ENCODE measurements at regions not wholly inside any gene's neighbourhood (a gene's known extent, or its start where the extent isn't known, plus 50 kb on each side); places are given as distances from the start of the nearest gene placed in this dataset.
"Not testable (repeated sequence)": the region's sequence is repeated elsewhere in the genome, so short reads cannot be mapped to it uniquely, and the experiment has no call there.

- not testable (repeated sequence) for H3K9me3 Mint-ChIP-seq, H3K27ac Mint-ChIP-seq
These were observed 50.3 kb upstream of the UGT2B15 start for GRCh38 chr4:68720723-68721122.

GRCh38 chr4:68724426-68724825 is 54.0 kb upstream of the UGT2B15 start:
- Mint-ChIP-seq H3K27me3 (no peaks in the 10 kb centered on the region), H3K27ac (no peak overlapping the region), H3K9me3 (peaks cover 0 to 9% (median 6%) of the 10 kb centered on the region in 3 donors), H3K4me3 (no peak overlapping the region), H3K4me1 (peaks cover 0 to 1% (median 0%) of the 10 kb centered on the region in 3 donors), H3K36me3 (no peaks in the 10 kb centered on the region)

More at GRCh38 chr4:68720723-68721122, 50.3 kb upstream of the UGT2B15 start:
- H3K27me3 Mint-ChIP-seq, H3K4me1 Mint-ChIP-seq, H3K4me3 Mint-ChIP-seq, H3K36me3 Mint-ChIP-seq: not testable (repeated sequence)

- H3K9me3 Mint-ChIP-seq: peaks cover 0 to 9% (median 6%) of the 10 kb centered on the region in 3 donors
- H3K27me3 Mint-ChIP-seq: no peaks in the 10 kb centered on the region
- no peaks in the 10 kb centered on the region for H3K36me3 Mint-ChIP-seq
- H3K27ac Mint-ChIP-seq: no peak overlapping the region
- H3K4me3 Mint-ChIP-seq: no peak overlapping the region
- peaks cover 0 to 1% (median 0%) of the 10 kb centered on the region in 3 donors for H3K4me1 Mint-ChIP-seq
These were observed 54.5 kb upstream of the UGT2B15 start for GRCh38 chr4:68724922-68725321.

GRCh38 chr4:68732653-68733466 is 62.4 kb upstream of the UGT2B15 start:
- Mint-ChIP-seq H3K27me3 (peaks cover 2% of the 10 kb centered on the region), H3K9me3 (peaks cover 0 to 4% (median 0%) of the 10 kb centered on the region in 3 donors), H3K27ac (no peak overlapping the region), H3K4me3 (peak overlapping the region in 1 of 4 donors; percentile 39), H3K4me1 (peaks cover 0 to 6% (median 3%) of the 10 kb centered on the region in 3 donors), H3K36me3 (no peaks in the 10 kb centered on the region)

- H3K36me3 Mint-ChIP-seq: no peaks in the 10 kb centered on the region
- peaks cover 0 to 4% (median 0%) of the 10 kb centered on the region in 3 donors for H3K9me3 Mint-ChIP-seq
- H3K4me3 Mint-ChIP-seq: no peak overlapping the region
- no peak overlapping the region for H3K27ac Mint-ChIP-seq
- H3K27me3 Mint-ChIP-seq: peaks cover 2% of the 10 kb centered on the region
- peaks cover 0 to 6% (median 3%) of the 10 kb centered on the region in 3 donors for H3K4me1 Mint-ChIP-seq
These were observed 63.6 kb upstream of the UGT2B15 start for GRCh38 chr4:68734095-68734494.

GRCh38 chr4:68735106-68735505 is 64.7 kb upstream of the UGT2B15 start:
- Mint-ChIP-seq H3K4me3 (no peak overlapping the region), H3K4me1 (peaks cover 0 to 6% (median 3%) of the 10 kb centered on the region in 3 donors), H3K27me3 (peaks cover 2% of the 10 kb centered on the region), H3K36me3 (no peaks in the 10 kb centered on the region), H3K9me3 (peaks cover 0 to 4% (median 0%) of the 10 kb centered on the region in 3 donors), H3K27ac (peak overlapping the region in 1 of 3 donors; percentile 17)

GRCh38 chr4:68736813-68737212 is 66.4 kb upstream of the UGT2B15 start:
- Mint-ChIP-seq H3K9me3 (peaks cover 0 to 1% (median 0%) of the 10 kb centered on the region in 3 donors), H3K4me1 (peaks cover 0 to 6% (median 3%) of the 10 kb centered on the region in 3 donors), H3K27ac (no peak overlapping the region), H3K27me3 (no peaks in the 10 kb centered on the region), H3K36me3 (no peaks in the 10 kb centered on the region), H3K4me3 (no peak overlapping the region)

GRCh38 chr4:68738036-68738435 is 67.6 kb upstream of the UGT2B15 start:
- Mint-ChIP-seq H3K36me3 (no peaks in the 10 kb centered on the region), H3K4me1 (peaks cover 0 to 5% (median 3%) of the 10 kb centered on the region in 3 donors), H3K9me3 (peaks cover 0 to 6% (median 0%) of the 10 kb centered on the region in 3 donors), H3K27me3 (no peaks in the 10 kb centered on the region), H3K4me3 (no peak overlapping the region), H3K27ac (no peak overlapping the region)

GRCh38 chr4:68744368-68744767 is 71.4 kb upstream of the UGT2B10 start:
- no peaks in the 10 kb centered on the region for H3K36me3 Mint-ChIP-seq

GRCh38 chr4:68748181-68748991 is 67.4 kb upstream of the UGT2B10 start:
- H3K36me3 Mint-ChIP-seq: no peaks in the 10 kb centered on the region
- H3K9me3 Mint-ChIP-seq: peaks cover 0 to 3% (median 3%) of the 10 kb centered on the region in 3 donors
- no peaks in the 10 kb centered on the region for H3K4me1 Mint-ChIP-seq
- no peaks in the 10 kb centered on the region for H3K27me3 Mint-ChIP-seq
- H3K27ac Mint-ChIP-seq: no peak overlapping the region
- H3K4me3 Mint-ChIP-seq: no peak overlapping the region

More at GRCh38 chr4:68744368-68744767, 71.4 kb upstream of the UGT2B10 start:
- peaks cover 0 to 6% (median 3%) of the 10 kb centered on the region in 3 donors for H3K9me3 Mint-ChIP-seq
- H3K4me3 Mint-ChIP-seq: no peak overlapping the region
- H3K27me3 Mint-ChIP-seq: no peaks in the 10 kb centered on the region
- H3K4me1 Mint-ChIP-seq: no peaks in the 10 kb centered on the region
- H3K27ac Mint-ChIP-seq: no peak overlapping the region

- Mint-ChIP-seq H3K9me3 (peaks cover 0 to 5% (median 2%) of the 10 kb centered on the region in 3 donors), H3K27me3 (no peaks in the 10 kb centered on the region), H3K36me3 (no peaks in the 10 kb centered on the region), H3K27ac (no peak overlapping the region), H3K4me3 (no peak overlapping the region), H3K4me1 (no peaks in the 10 kb centered on the region)
These were observed 65.2 kb upstream of the UGT2B10 start for GRCh38 chr4:68750555-68750954.

- no peaks in the 10 kb centered on the region for H3K36me3 Mint-ChIP-seq
- no peaks in the 10 kb centered on the region for H3K4me1 Mint-ChIP-seq
- no peak overlapping the region for H3K27ac Mint-ChIP-seq
- peaks cover 0 to 5% (median 2%) of the 10 kb centered on the region in 3 donors for H3K9me3 Mint-ChIP-seq
- H3K4me3 Mint-ChIP-seq: no peak overlapping the region
- H3K27me3 Mint-ChIP-seq: no peaks in the 10 kb centered on the region
These were observed 64.7 kb upstream of the UGT2B10 start for GRCh38 chr4:68751138-68751537.

GRCh38 chr4:68765876-68766275 is 49.9 kb upstream of the UGT2B10 start:
- Mint-ChIP-seq H3K4me1 (no peaks in the 10 kb centered on the region), H3K9me3 (peaks cover 0 to 6% (median 1%) of the 10 kb centered on the region in 3 donors), H3K4me3 (no peak overlapping the region), H3K27me3 (no peaks in the 10 kb centered on the region), H3K36me3 (peaks cover 3% of the 10 kb centered on the region), H3K27ac (no peak overlapping the region)

All from IgD-negative memory B cell (primary cell).